B cell (primary cell): ENCODE measurements at regions not wholly inside any gene's neighbourhood (a gene's known extent, or its start where the extent isn't known, plus 50 kb on each side); places are given as distances from the start of the nearest gene placed in this dataset.

Source experiments
- EZH2 ChIP-seq: IDR thresholded peaks from 2 replicates; pipeline ENCODE4 v1.6.1; 2012; ENCODE audit warnings: borderline replicate concordance, low read depth, mild to moderate bottlenecking, moderate library complexity, low read length; ENCODE audit not compliant: insufficient read depth, poor library complexity, severe bottlenecking
- TF ChIP-seq, protein P1 (sequence below): fragments of 200-600 bp; IDR thresholded peaks from one replicate; pipeline ENCODE4 v1.8.0; 2022; ENCODE audit warnings: antibody characterized with exemption, mild to moderate bottlenecking

- TF ChIP-seq, protein P1, sequence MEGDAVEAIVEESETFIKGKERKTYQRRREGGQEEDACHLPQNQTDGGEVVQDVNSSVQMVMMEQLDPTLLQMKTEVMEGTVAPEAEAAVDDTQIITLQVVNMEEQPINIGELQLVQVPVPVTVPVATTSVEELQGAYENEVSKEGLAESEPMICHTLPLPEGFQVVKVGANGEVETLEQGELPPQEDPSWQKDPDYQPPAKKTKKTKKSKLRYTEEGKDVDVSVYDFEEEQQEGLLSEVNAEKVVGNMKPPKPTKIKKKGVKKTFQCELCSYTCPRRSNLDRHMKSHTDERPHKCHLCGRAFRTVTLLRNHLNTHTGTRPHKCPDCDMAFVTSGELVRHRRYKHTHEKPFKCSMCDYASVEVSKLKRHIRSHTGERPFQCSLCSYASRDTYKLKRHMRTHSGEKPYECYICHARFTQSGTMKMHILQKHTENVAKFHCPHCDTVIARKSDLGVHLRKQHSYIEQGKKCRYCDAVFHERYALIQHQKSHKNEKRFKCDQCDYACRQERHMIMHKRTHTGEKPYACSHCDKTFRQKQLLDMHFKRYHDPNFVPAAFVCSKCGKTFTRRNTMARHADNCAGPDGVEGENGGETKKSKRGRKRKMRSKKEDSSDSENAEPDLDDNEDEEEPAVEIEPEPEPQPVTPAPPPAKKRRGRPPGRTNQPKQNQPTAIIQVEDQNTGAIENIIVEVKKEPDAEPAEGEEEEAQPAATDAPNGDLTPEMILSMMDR, result no peak
- TF ChIP-seq EZH2, result no peak
Measured at GRCh38 chr2:236642584-236643291, 73.1 kb downstream of the ACKR3 start.
